DND-41 (cell line): ENCODE measurements at regions not wholly inside any gene's neighbourhood (a gene's known extent, or its start where the extent isn't known, plus 50 kb on each side); places are given as distances from the start of the nearest gene placed in this dataset.

Experiments
- ATAC-seq: fragments of 200-7000 bp; cut with Tn5 transposase; 3 replicates; pipeline ENCODE4 v1.9.1; 2021; ENCODE audit warnings: low read depth; ENCODE audit not compliant: insufficient read depth
- DNase-seq: peaks from one replicate; pipeline ENCODE4 v3.0.0-alpha.2; 2020
- H2AFZ ChIP-seq: 2 replicates; pipeline ENCODE4 v1.6.0; 2012; ENCODE audit warnings: low read depth, low read length
- H3K27ac ChIP-seq: 2 replicates; pipeline ENCODE4 v1.5.1; 2012; ENCODE audit warnings: low read length, inconsistent platforms
- H3K27me3 ChIP-seq: fragments of 200-600 bp; sonication (generic); 2 replicates; pipeline ENCODE4 v1.6.0; 2012; ENCODE audit warnings: low read length, mild to moderate bottlenecking, inconsistent platforms; ENCODE audit not compliant: insufficient read depth, poor library complexity
- H3K36me3 ChIP-seq: 2 replicates; pipeline ENCODE4 v1.5.1; 2012; ENCODE audit warnings: low read length, inconsistent platforms; ENCODE audit not compliant: insufficient read depth
- H3K4me1 ChIP-seq: 2 replicates; pipeline ENCODE4 v1.5.1; 2012; ENCODE audit warnings: mild to moderate bottlenecking, low read length; ENCODE audit not compliant: insufficient read depth
- H3K4me2 ChIP-seq: 2 replicates; pipeline ENCODE4 v1.6.0; 2012; ENCODE audit warnings: mild to moderate bottlenecking, moderate library complexity, low read length, inconsistent platforms; ENCODE audit not compliant: insufficient read depth
- H3K4me3 ChIP-seq, 2 experiments: fragments of 200-600 bp in 1 of 2; shearing (Covaris generic) in 1 of 2; 2 replicates each; pipeline ENCODE4 v1.5.1; 2012 to 2016; ENCODE audit warnings: inconsistent platforms in 2 of 2, low read length in 2 of 2, mild to moderate bottlenecking in 2 of 2, low read depth in 1 of 2, moderate library complexity in 1 of 2
- H3K79me2 ChIP-seq: 2 replicates; pipeline ENCODE4 v1.6.0; 2012; ENCODE audit warnings: low read length, inconsistent platforms; ENCODE audit not compliant: insufficient read depth
- H3K9ac ChIP-seq: 2 replicates; pipeline ENCODE4 v1.6.0; 2012; ENCODE audit warnings: low read depth, mild to moderate bottlenecking, inconsistent platforms, low read length, moderate library complexity
- H3K9me3 ChIP-seq: 2 replicates; pipeline ENCODE4 v1.5.1; 2012; ENCODE audit warnings: low read length, moderate library complexity, mild to moderate bottlenecking, inconsistent platforms; ENCODE audit not compliant: insufficient read depth, severe bottlenecking
- H4K20me1 ChIP-seq: 2 replicates; pipeline ENCODE4 v1.6.0; 2012; ENCODE audit warnings: low read length; ENCODE audit not compliant: insufficient read depth
- EZH2 ChIP-seq: IDR thresholded peaks from 3 replicates; pipeline ENCODE4 v1.6.1; 2012; ENCODE audit warnings: borderline replicate concordance, low read depth, mild to moderate bottlenecking, moderate library complexity, low read length, inconsistent platforms; ENCODE audit not compliant: severe bottlenecking
- TF ChIP-seq, protein P1 (sequence below): IDR thresholded peaks from 2 replicates; pipeline ENCODE4 v1.5.1; 2012; ENCODE audit warnings: borderline replicate concordance, low read length, moderate library complexity, mild to moderate bottlenecking; ENCODE audit not compliant: poor library complexity, severe bottlenecking; ENCODE audit errors: extremely low read depth

DNA sequence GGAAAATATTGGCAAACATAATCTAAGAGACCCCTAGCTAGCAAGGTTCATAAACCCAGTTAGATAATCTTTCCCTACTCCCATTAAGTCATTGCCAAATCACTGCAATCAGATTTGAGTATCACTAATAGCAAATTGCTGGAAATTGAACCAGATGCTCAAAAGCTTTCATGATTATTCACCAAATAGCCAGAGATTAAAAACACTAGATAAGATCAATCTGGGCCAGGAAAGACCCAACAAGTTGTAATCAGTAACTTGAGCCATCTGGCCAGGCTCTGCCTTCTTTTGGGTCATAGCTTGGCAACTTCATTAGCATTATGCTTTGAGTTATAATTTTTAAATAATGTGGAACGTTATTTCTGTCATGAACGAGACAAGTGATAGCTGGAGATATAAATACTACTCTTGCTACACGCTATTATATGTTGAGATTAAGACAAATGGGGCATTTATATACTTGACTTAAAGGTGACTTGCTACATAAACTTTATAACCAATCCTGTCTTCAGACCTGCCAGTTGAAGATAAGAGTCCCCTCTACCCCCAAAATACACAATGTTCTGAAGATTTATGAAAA, 196.6 kb upstream of the EDNRA start:
- H3K9me3 ChIP-seq = no peaks in the 10 kb centered on the region
- H3K9ac ChIP-seq = no peak overlapping the region
- H3K36me3 ChIP-seq = no peaks in the 10 kb centered on the region
- DNase-seq = no peak
- H3K4me2 ChIP-seq = no peak overlapping the region
- no peak overlapping the region for H3K4me3 ChIP-seq
- no peaks in the 10 kb centered on the region for H3K79me2 ChIP-seq
- no peak for ATAC-seq
- no peak overlapping the region for H2AFZ ChIP-seq
- H4K20me1 ChIP-seq = no peaks in the 10 kb centered on the region
- no peaks in the 10 kb centered on the region for H3K27me3 ChIP-seq
- H3K4me1 ChIP-seq = no peaks in the 10 kb centered on the region
- TF ChIP-seq, protein P1, sequence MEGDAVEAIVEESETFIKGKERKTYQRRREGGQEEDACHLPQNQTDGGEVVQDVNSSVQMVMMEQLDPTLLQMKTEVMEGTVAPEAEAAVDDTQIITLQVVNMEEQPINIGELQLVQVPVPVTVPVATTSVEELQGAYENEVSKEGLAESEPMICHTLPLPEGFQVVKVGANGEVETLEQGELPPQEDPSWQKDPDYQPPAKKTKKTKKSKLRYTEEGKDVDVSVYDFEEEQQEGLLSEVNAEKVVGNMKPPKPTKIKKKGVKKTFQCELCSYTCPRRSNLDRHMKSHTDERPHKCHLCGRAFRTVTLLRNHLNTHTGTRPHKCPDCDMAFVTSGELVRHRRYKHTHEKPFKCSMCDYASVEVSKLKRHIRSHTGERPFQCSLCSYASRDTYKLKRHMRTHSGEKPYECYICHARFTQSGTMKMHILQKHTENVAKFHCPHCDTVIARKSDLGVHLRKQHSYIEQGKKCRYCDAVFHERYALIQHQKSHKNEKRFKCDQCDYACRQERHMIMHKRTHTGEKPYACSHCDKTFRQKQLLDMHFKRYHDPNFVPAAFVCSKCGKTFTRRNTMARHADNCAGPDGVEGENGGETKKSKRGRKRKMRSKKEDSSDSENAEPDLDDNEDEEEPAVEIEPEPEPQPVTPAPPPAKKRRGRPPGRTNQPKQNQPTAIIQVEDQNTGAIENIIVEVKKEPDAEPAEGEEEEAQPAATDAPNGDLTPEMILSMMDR = no peak
- TF ChIP-seq EZH2 = no peak
- H3K27ac ChIP-seq = no peak overlapping the region

DNA sequence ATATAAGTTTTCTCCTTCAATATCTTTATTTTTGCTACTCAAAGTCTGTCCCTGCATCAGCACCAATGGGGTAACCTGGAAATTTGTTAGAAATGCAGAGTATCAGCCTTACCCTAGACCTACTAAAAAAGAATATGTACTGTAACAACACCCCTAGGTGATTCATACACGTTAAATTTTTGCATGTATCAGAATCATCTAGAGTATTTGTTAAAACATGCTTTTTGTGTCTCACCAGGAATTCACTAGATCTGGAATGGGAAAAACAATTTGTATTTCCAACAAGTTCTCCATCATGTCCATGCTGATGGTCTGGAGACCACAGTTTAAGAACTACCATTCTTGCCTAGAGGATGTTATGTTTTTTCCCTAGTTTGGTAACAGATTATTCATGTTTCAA, 196.0 kb upstream of the EDNRA start:
- Histone ChIP-seq H3K9me3 (no peaks in the 10 kb centered on the region), H4K20me1 (no peaks in the 10 kb centered on the region), H3K27me3 (no peaks in the 10 kb centered on the region), H3K4me2 (no peak overlapping the region), H2AFZ (no peak overlapping the region), H3K4me3 (no peak overlapping the region), H3K27ac (no peak overlapping the region), H3K4me1 (no peaks in the 10 kb centered on the region), H3K79me2 (no peaks in the 10 kb centered on the region), H3K36me3 (no peaks in the 10 kb centered on the region), H3K9ac (no peak overlapping the region)
- no peak for TF ChIP-seq EZH2
- DNase-seq (no peak), ATAC-seq (no peak)

DNA sequence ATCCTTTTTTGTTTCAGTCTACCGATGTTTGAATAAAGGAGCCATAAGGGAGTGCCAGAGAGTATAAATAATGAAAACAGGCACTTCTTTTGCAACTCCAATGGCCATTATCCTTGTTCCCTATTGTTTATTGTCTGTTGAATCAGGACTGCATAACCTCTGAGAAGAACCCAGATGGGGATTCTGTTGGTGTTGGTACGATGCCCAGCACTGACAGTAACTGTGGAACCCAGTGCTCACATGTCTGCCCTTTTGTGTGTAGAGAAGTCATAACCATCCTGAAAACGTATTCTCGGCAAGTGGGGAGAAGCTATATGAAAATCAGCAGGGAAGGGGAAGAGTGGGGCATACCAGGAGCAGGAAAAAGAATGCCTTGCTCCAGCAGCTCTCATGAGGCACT, 195.1 kb upstream of the EDNRA start:
- DNase-seq (no peak), ATAC-seq (no peak)
- Histone ChIP-seq H3K4me1 (no peaks in the 10 kb centered on the region), H3K27ac (no peak overlapping the region), H2AFZ (no peak overlapping the region), H3K9ac (no peak overlapping the region), H3K4me2 (no peak overlapping the region), H3K27me3 (no peaks in the 10 kb centered on the region), H3K4me3 (no peak overlapping the region), H3K79me2 (no peaks in the 10 kb centered on the region), H4K20me1 (no peaks in the 10 kb centered on the region), H3K36me3 (no peaks in the 10 kb centered on the region), H3K9me3 (no peaks in the 10 kb centered on the region)
- no peak for TF ChIP-seq EZH2
- TF ChIP-seq, protein P1 = no peak

DNA sequence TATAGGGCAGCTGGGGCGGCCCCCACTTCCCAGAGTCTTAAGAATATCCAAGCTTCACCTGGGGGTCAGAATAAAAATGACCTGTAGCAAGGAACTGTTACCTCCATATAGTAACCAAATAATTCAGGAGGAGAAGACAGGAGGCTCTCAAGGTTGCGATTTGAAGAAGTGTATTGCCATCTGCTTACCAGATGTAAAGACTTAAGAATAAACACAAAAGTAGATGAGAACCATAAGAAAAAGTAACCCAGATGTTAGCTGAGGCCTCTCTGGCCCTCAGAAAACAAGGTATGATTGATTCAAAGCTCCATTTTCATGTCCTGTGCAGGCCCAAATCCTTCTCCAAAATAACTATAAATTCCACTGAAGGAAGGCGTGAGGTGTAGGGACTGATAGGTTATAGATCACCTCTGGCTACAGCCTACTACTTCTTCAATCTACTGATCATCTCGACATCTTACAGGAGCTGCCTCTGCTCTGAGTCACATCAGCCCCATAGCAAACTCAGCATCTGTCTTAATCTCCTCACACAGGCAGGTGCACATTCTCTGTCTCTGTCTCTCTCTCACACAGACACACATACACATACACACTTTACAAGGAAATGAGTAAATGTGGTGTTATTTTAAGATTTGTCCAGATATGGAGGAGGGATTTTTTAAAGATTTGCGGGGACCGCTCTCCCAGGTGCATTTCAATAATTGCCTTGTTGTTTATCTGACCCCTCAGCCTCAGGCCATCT, 193.9 kb upstream of the EDNRA start:
- Histone ChIP-seq H3K4me1 (no peaks in the 10 kb centered on the region), H4K20me1 (no peaks in the 10 kb centered on the region), H3K79me2 (no peaks in the 10 kb centered on the region), H3K27me3 (no peaks in the 10 kb centered on the region), H3K27ac (no peak overlapping the region), H2AFZ (no peak overlapping the region), H3K36me3 (no peaks in the 10 kb centered on the region), H3K9ac (no peak overlapping the region), H3K9me3 (no peaks in the 10 kb centered on the region), H3K4me2 (no peak overlapping the region), H3K4me3 (no peak overlapping the region)
- no peak for ATAC-seq
- TF ChIP-seq, protein P1 = no peak
- no peak for TF ChIP-seq EZH2
- no peak for DNase-seq
